ENCODE measurements at regions not wholly inside any gene's neighbourhood (a gene's known extent, or its start where the extent isn't known, plus 50 kb on each side); places are given as distances from the start of the nearest gene placed in this dataset.

DNA sequence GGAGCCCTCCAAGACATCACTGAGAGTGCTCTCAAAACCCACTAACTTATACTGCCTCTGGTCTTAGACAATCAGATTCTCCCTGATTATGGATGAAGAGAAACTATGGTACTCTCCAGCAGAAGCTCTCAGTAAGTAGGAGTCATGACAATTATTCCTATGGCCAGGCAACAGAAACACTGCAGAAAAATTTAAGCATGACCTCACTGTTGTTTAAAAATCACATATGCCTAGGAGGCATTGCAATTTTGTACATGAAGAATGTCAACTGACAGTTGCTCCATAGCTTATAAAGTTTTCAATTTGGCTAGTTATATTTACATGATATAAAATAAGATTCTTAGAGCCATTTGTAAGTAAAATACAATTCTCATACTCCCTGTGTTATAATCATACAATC, 105.9 kb upstream of the LSM8 start:
- Histone ChIP-seq H3K27ac (no peak overlapping the region), H3K36me3 (replicated peaks) (no peaks in the 10 kb centered on the region), H3K4me3 (ENCODE audit: low read depth, low read length) (no peak overlapping the region), H3K27me3 (replicated peaks) (no peaks in the 10 kb centered on the region)
- TF ChIP-seq, protein P1, sequence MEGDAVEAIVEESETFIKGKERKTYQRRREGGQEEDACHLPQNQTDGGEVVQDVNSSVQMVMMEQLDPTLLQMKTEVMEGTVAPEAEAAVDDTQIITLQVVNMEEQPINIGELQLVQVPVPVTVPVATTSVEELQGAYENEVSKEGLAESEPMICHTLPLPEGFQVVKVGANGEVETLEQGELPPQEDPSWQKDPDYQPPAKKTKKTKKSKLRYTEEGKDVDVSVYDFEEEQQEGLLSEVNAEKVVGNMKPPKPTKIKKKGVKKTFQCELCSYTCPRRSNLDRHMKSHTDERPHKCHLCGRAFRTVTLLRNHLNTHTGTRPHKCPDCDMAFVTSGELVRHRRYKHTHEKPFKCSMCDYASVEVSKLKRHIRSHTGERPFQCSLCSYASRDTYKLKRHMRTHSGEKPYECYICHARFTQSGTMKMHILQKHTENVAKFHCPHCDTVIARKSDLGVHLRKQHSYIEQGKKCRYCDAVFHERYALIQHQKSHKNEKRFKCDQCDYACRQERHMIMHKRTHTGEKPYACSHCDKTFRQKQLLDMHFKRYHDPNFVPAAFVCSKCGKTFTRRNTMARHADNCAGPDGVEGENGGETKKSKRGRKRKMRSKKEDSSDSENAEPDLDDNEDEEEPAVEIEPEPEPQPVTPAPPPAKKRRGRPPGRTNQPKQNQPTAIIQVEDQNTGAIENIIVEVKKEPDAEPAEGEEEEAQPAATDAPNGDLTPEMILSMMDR (IDR thresholded peaks at IDR 0.05; ENCODE audit: low read depth, low read length, missing control alignments): no peak
- DNase-seq: no peak
- in situ Hi-C loops (cut with HindIII; ENCODE audit: low pct_ligation_motif_present, low sequenced_read_pairs): no loop called here

DNA sequence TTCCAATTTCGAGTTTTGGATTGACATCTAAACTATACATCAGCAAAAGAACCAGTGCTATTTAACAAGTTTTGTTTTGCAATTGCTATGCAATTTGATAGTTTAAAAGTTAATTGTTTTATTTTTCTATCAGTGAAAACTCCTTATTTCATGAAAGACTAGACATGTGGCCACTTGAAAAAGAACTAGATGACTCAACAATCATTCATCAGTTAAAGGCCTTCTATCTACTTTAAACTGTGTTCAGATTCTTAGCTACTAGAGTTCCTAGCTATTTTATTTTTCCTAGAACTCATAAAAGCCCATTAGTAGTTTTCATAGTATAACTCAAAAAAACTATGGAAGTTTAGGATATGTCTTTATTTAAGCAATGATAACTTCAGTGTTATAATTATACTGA, 104.6 kb upstream of the LSM8 start:
- H3K4me3 ChIP-seq (ENCODE audit: low read depth, low read length): no peak overlapping the region
- TF ChIP-seq, protein P1 (IDR thresholded peaks at IDR 0.05; ENCODE audit: low read depth, low read length, missing control alignments): no peak
- in situ Hi-C loops (cut with HindIII; ENCODE audit: low pct_ligation_motif_present, low sequenced_read_pairs): no loop called here
- no peaks in the 10 kb centered on the region for H3K27me3 ChIP-seq (replicated peaks)
- no peak for DNase-seq
- H3K27ac ChIP-seq: no peak overlapping the region
- H3K36me3 ChIP-seq (replicated peaks): no peaks in the 10 kb centered on the region

DNA sequence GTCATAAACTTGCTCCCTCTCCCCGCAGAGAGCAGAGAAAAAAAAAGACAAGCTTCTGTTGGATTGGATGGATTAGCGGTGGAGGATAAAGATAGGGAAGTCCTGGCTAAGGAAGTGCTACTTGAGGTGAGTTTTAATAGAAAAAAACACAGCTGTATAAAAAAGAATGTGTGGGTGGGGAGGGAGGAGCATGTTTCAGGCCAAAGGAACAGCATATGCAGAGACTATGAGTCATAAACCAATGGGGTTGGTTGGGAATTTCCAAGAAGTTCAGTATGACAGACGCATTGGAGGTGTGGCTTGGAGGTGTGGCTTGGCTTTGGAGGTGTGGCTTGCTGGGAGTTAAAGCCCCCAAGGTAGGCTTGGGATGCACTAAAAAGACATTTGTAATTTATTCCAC, 103.0 kb upstream of the LSM8 start:
- peak; percentile 90 for DNase-seq
- no peak overlapping the region for H3K27ac ChIP-seq
- in situ Hi-C loops (cut with HindIII; ENCODE audit: low pct_ligation_motif_present, low sequenced_read_pairs): no loop called here

DNA sequence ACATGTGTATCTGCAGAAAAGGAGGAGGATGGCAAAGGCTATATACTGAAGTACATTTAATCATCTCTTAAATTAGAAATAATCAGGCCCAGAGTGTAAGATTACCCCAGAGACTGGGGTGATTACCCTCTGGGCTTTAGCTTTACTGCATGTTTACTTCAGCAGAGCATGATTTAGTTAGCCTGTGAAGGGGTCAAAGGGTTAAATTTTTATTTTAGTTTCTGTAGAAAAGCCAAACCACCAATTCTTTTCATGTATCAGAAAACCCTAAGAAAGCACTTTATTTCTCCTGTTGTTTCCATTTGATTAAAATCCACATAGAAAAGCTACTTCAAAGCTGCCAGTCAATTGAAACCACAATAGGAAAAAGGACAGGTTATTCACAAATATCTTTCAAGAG, 101.5 kb upstream of the LSM8 start:
- no peaks in the 10 kb centered on the region for H3K36me3 ChIP-seq (replicated peaks)
- TF ChIP-seq, protein P1 (IDR thresholded peaks at IDR 0.05; ENCODE audit: low read depth, low read length, missing control alignments): no peak
- in situ Hi-C loops (cut with HindIII; ENCODE audit: low pct_ligation_motif_present, low sequenced_read_pairs): no loop called here

More for the DNA sequence above, 103.0 kb upstream of the LSM8 start:
- Histone ChIP-seq H3K4me3 (ENCODE audit: low read depth, low read length) (no peak overlapping the region), H3K27me3 (replicated peaks) (no peaks in the 10 kb centered on the region), H3K36me3 (replicated peaks) (no peaks in the 10 kb centered on the region)
- TF ChIP-seq, protein P1 (IDR thresholded peaks at IDR 0.05; ENCODE audit: low read depth, low read length, missing control alignments): no peak

DNA sequence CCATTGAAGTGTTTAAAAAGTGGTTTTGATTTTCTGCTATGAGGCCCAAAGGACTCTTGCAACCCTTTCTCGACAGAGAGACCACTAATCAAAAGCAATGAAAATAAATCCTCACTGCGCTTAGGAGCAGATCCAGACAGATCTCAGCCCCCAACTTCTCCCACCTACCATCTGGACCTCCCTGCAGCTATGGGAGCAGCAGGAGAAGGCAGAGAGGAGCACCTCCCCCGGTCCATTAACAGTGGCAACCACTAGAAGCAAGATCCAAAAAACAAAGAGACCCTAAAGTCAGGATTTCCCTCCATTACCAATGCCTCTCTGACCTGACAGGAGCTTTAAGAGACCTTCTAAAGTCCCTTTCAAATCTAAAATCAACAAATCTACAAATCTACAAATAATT, 99.0 kb upstream of the LSM8 start:
- in situ Hi-C loops (cut with HindIII; ENCODE audit: low pct_ligation_motif_present, low sequenced_read_pairs): no loop called here
- no peaks in the 10 kb centered on the region for H3K27me3 ChIP-seq (replicated peaks)
- H3K4me3 ChIP-seq (ENCODE audit: low read depth, low read length): no peak overlapping the region
- H3K27ac ChIP-seq: no peak overlapping the region
- TF ChIP-seq, protein P1 (IDR thresholded peaks at IDR 0.05; ENCODE audit: low read depth, low read length, missing control alignments): no peak
- no peak for DNase-seq
- no peaks in the 10 kb centered on the region for H3K36me3 ChIP-seq (replicated peaks)

More for the DNA sequence above, 101.5 kb upstream of the LSM8 start:
- Histone ChIP-seq H3K27ac (no peak overlapping the region), H3K27me3 (replicated peaks) (no peaks in the 10 kb centered on the region), H3K4me3 (ENCODE audit: low read depth, low read length) (no peak overlapping the region)
- no peak for DNase-seq

DNA sequence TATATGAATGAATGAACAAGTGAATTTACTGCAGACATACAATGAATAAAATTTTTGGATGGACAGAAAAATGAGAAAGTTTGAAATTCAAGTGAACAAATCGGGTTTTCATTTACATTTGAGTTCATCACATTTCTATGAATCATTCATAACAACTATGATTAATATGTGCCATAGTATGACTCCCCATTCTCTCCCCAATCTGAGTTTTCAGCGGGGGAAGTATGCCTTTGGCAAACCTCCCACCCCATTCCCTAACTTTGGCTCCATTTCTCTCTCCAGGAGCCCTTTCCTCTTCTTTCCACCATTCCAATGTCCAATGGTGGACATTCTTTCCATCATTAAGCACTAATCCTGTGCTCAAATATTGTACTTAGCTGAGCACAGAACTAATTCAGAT, 96.8 kb upstream of the LSM8 start:
- no peak for DNase-seq
- no peaks in the 10 kb centered on the region for H3K36me3 ChIP-seq (replicated peaks)
- no peaks in the 10 kb centered on the region for H3K27me3 ChIP-seq (replicated peaks)
- TF ChIP-seq, protein P1 (IDR thresholded peaks at IDR 0.05; ENCODE audit: low read depth, low read length, missing control alignments): no peak
- no peak overlapping the region for H3K27ac ChIP-seq
- no peak overlapping the region for H3K4me3 ChIP-seq (ENCODE audit: low read depth, low read length)
- in situ Hi-C loops (cut with HindIII; ENCODE audit: low pct_ligation_motif_present, low sequenced_read_pairs): no loop called here
